ENCODE measurements at regions not wholly inside any gene's neighbourhood (a gene's known extent, or its start where the extent isn't known, plus 50 kb on each side); places are given as distances from the start of the nearest gene placed in this dataset.
"Not testable (repeated sequence)": the region's sequence is repeated elsewhere in the genome, so short reads cannot be mapped to it uniquely, and the experiment has no call there.

GRCh38 chr5:143934821-143935220 lies 122.9 kb downstream of the HMHB1 start:
- H3K4me3 ChIP-seq (ENCODE audit: low read depth, low read length) = no peak overlapping the region
- DNase-seq (ENCODE audit: low read depth) = no peak

DNA sequence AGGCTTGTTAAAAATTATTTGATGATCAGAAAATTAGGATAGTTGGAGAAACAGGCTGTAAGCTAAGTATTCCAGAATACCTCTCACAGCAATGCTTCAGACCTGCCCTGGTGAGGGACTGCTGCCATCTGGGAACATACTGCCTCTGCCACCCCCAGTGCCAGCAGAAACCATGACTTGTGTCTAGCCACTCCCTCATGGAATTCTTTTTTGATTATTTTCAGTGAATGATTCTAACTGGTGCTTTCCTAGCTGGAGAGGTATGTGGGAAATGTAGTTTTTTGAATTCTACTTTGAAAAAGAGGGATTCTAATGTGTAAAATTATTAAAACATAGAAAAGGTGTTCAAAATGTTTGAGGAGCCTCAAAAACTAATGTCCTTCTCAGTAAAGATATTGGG lies 126.3 kb downstream of the HMHB1 start:
- DNase-seq (ENCODE audit: low read depth) = no peak
- H3K4me3 ChIP-seq (ENCODE audit: low read depth, low read length) = no peak overlapping the region

GRCh38 chr5:143946837-143947236 lies 134.9 kb downstream of the HMHB1 start:
- no peak overlapping the region for H3K4me3 ChIP-seq (ENCODE audit: low read depth, low read length)
- no peak for DNase-seq (ENCODE audit: low read depth)

GRCh38 chr5:143947313-143947712 lies 135.4 kb downstream of the HMHB1 start:
- no peak overlapping the region for H3K4me3 ChIP-seq (ENCODE audit: low read depth, low read length)
- DNase-seq (ENCODE audit: low read depth) = no peak

- no peak overlapping the region for H3K4me3 ChIP-seq (ENCODE audit: low read depth, low read length)
- DNase-seq (ENCODE audit: low read depth) = no peak
These were observed 140.8 kb downstream of the HMHB1 start for GRCh38 chr5:143952809-143953208.

DNA sequence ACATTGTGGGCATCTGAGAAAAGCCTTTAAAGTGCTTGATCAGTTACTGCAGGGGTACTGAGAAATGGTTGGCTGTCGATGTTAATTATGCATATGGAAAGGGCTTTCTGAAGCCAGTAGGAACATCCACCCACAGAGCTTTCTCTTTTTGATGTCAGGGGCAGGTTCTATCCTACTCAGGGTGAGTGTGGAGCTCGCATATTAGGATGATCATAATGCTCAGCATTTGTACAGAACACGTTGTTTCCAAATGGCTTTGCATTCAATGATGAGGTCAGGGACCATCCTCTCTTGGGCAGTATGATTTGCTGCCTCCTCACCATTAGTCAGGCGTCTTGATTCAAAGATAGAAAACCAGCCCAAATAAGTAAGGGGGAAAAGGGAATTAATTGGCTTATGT lies 141.9 kb downstream of the HMHB1 start:
- H3K4me3 ChIP-seq (ENCODE audit: low read depth, low read length) = no peak overlapping the region

DNA sequence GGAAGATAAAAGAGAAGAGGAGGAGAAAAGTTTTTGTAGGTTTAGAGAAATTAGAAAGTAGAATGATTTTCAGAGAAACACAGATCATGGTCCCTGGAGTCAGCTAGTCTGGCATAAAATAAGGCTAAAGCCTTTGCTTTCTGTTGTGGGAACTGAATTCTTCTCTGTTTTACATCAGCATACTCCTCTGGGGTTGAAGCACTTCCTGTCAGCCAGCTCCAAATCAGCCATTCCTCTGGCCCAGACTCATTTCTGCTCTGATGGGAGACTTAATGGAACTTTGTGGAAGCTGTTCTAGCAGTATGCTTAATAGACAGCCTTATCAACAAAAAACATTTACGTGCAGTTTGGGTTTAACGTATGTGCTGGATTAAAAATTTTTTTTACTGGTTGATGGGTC lies 143.2 kb downstream of the HMHB1 start:
- H3K4me3 ChIP-seq (ENCODE audit: low read depth, low read length) = no peak overlapping the region
- DNase-seq (ENCODE audit: low read depth) = peak; percentile 54

More for the DNA sequence above, 141.9 kb downstream of the HMHB1 start:
- no peak for DNase-seq (ENCODE audit: low read depth)

DNA sequence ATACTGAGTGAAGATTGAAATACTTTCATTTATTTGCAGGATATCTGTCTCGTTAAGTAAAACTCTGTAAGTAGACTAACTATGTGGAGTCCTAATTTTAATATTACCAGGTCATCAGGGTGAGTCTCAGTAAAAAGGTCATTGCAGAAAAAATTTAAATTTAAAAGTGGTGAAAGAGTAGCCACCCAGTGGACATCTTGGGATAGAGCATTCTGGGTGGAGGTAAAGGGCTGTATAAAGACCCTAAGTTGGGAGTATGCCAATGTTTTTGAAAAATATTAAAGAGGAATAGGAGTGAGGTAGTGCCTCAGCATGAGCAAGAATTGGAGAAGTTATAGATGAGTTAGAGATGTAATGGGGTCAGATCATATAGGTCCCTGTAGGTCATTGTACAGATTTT lies 145.5 kb downstream of the HMHB1 start:
- no peak for DNase-seq (ENCODE audit: low read depth)

GRCh38 chr5:143962201-143962600 lies 150.2 kb downstream of the HMHB1 start:
- no peak overlapping the region for H3K4me3 ChIP-seq (ENCODE audit: low read depth, low read length)
- DNase-seq (ENCODE audit: low read depth) = no peak

More for the DNA sequence above, 145.5 kb downstream of the HMHB1 start:
- H3K4me3 ChIP-seq (ENCODE audit: low read depth, low read length) = no peak overlapping the region

- H3K4me3 ChIP-seq (ENCODE audit: low read depth, low read length) = no peak overlapping the region
- no peak for DNase-seq (ENCODE audit: low read depth)
These were observed 153.0 kb downstream of the HMHB1 start for GRCh38 chr5:143964919-143965318.

DNA sequence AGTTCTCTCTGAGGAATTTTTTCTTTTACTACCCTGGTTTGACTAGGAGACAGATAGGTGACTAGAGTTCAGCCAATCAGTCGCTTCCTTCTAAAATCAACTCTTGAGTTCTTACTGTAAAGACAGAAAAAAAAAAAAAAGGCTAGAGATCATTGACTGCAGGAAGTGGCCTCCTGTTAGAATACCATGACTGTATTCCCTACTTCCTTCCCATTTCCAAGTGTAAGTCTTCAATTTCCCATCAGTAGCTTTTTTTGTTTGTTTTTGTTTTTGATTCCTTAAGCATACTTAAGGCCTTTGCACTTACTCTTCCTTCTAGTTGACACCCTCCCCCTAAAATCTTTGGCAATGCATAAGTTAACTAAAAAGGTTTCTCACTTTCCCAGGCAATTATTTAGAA lies 154.3 kb downstream of the HMHB1 start:
- DNase-seq (ENCODE audit: low read depth) = no peak

GRCh38 chr5:143968071-143968878 lies 156.3 kb downstream of the HMHB1 start:
- DNase-seq (ENCODE audit: low read depth) = peak; percentile 59
- no peak overlapping the region for H3K4me3 ChIP-seq (ENCODE audit: low read depth, low read length)

More for the DNA sequence above, 154.3 kb downstream of the HMHB1 start:
- H3K4me3 ChIP-seq (ENCODE audit: low read depth, low read length) = no peak overlapping the region

DNA sequence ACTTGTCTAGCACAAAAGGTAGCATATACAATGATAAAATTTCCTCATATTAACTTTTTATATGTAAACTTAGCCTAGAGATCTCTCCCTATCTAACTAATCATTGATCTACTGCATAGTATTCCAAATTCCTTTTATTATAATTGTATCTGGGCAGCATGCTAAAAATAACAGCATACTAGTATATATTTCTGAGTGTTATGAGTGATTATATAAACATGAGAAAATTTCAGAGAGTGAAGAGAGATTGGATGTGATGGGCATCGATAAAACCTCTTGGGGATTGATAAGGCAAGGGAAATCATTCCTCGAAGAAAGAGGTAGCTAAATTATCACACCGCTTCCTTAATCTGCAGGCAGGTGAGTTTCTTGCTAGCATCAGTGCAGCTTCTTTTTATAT lies 158.2 kb downstream of the HMHB1 start:
- DNase-seq (ENCODE audit: low read depth) = no peak
- H3K4me3 ChIP-seq (ENCODE audit: low read depth, low read length) = no peak overlapping the region

GRCh38 chr5:143972068-143972467 lies 160.1 kb downstream of the HMHB1 start:
- DNase-seq (ENCODE audit: low read depth) = no peak

GRCh38 chr5:143976055-143976454 lies 164.1 kb downstream of the HMHB1 start:
- no peak overlapping the region for H3K4me3 ChIP-seq (ENCODE audit: low read depth, low read length)
- DNase-seq (ENCODE audit: low read depth) = no peak

More at GRCh38 chr5:143972068-143972467, 160.1 kb downstream of the HMHB1 start:
- no peak overlapping the region for H3K4me3 ChIP-seq (ENCODE audit: low read depth, low read length)

DNA sequence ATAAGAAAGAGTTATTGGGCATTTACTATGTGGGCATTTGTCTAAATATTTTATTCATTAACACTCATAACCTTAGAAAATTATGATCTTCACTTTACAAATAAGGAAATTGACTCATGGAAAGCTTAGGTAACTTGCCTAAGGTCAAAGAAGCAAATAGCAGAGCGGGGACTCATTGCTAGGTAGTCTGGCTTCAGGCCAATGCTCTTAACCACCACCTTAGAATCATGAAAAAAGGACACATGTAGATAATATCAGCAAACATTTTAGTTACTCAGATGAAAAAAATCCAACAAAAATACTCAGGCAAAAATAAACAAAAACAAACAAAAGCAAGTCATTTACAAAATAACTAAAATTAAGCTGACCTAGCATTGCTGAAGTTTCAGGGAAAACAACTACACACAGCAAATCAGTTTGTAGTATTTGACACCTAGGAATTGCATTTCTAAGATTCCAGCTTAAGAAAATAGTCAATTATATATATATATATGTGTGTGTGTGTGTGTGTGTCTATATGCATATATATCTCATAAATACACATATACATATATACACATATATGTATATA lies 166.0 kb downstream of the HMHB1 start:
- DNase-seq (ENCODE audit: low read depth) = no peak
- H3K4me3 ChIP-seq (ENCODE audit: low read depth, low read length) = no peak overlapping the region

DNA sequence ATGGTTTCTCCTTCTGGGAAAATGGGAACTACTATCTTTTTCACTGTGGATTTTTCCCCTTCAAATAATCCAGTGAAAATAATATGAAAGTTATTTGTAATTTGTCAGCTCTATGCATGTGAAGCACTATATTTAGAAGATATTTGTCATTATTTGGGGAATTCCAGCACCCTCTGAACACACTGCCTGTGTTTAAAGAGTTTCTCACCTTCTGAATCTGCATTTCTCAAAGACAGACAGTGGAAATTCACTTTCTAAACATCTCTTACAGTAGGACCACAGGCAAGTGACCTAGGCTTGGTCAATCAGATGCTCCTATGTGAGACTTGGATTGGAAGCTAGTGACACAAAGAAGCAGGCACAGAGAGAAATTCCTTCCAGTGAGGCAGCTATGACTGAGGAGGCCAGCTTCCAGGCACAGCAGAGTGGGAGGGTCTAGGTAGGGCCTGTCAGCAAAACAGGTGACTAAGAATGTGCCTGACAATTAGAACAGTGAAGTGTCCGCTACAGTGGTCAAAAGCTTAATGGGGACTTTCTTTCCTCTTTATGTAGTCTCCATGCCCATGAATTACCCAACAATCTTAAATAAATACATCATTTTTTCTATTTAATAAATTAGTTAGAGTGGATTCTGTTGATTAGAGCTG lies 167.2 kb downstream of the HMHB1 start:
- H3K4me3 ChIP-seq (ENCODE audit: low read depth, low read length) = no peak overlapping the region
- no peak for DNase-seq (ENCODE audit: low read depth)

- no peak overlapping the region for H3K4me3 ChIP-seq (ENCODE audit: low read depth, low read length)
- no peak for DNase-seq (ENCODE audit: low read depth)
These were observed 168.5 kb downstream of the HMHB1 start for GRCh38 chr5:143980506-143980905.

- not testable (repeated sequence) for DNase-seq (ENCODE audit: low read depth); H3K4me3 ChIP-seq (ENCODE audit: low read depth, low read length)
These were observed 171.0 kb downstream of the HMHB1 start for GRCh38 chr5:143982957-143983356.

GRCh38 chr5:143985832-143986515 lies 174.0 kb downstream of the HMHB1 start:
- peak; percentile 38 for DNase-seq (ENCODE audit: low read depth)
- no peak overlapping the region for H3K4me3 ChIP-seq (ENCODE audit: low read depth, low read length)

Data from skeletal muscle cell (primary cell).